ENCODE measurements at regions not wholly inside any gene's neighbourhood (a gene's known extent, or its start where the extent isn't known, plus 50 kb on each side); places are given as distances from the start of the nearest gene placed in this dataset.
"Not testable (repeated sequence)": the region's sequence is repeated elsewhere in the genome, so short reads cannot be mapped to it uniquely, and the experiment has no call there.

- Mint-ChIP-seq H3K27me3 (peaks cover 13% of the 10 kb centered on the region), H3K4me3 (no peak overlapping the region), H3K36me3 (peaks cover 2% of the 10 kb centered on the region), H3K4me1 (ENCODE audit: low read depth) (no peaks in the 10 kb centered on the region), H3K27ac (no peak overlapping the region), H3K9me3 (ENCODE audit: low read depth) (no peaks in the 10 kb centered on the region)
These were observed 60.4 kb upstream of the CCND1 start for GRCh38 chr11:69580529-69580928.

- Mint-ChIP-seq H3K27ac (no peak overlapping the region), H3K27me3 (peaks cover 8% of the 10 kb centered on the region), H3K4me1 (ENCODE audit: low read depth) (no peaks in the 10 kb centered on the region), H3K36me3 (peaks cover 2% of the 10 kb centered on the region), H3K9me3 (ENCODE audit: low read depth) (no peaks in the 10 kb centered on the region), H3K4me3 (no peak overlapping the region)
These were observed 58.0 kb upstream of the CCND1 start for GRCh38 chr11:69582756-69583467.

- H3K36me3 Mint-ChIP-seq = peaks cover 2% of the 10 kb centered on the region
- no peak overlapping the region for H3K27ac Mint-ChIP-seq
- no peaks in the 10 kb centered on the region for H3K4me1 Mint-ChIP-seq (ENCODE audit: low read depth)
- peaks cover 6% of the 10 kb centered on the region for H3K27me3 Mint-ChIP-seq
- H3K9me3 Mint-ChIP-seq (ENCODE audit: low read depth) = no peaks in the 10 kb centered on the region
- H3K4me3 Mint-ChIP-seq = no peak overlapping the region
These were observed 56.8 kb upstream of the CCND1 start for GRCh38 chr11:69584160-69584559.

GRCh38 chr11:69585385-69585784, 55.6 kb upstream of the CCND1 start:
- Mint-ChIP-seq H3K4me3 (no peak overlapping the region), H3K4me1 (ENCODE audit: low read depth) (no peaks in the 10 kb centered on the region), H3K9me3 (ENCODE audit: low read depth) (no peaks in the 10 kb centered on the region), H3K36me3 (peaks cover 2% of the 10 kb centered on the region), H3K27me3 (peaks cover 6% of the 10 kb centered on the region), H3K27ac (no peak overlapping the region)

GRCh38 chr11:69587454-69588090, 53.4 kb upstream of the CCND1 start:
- Mint-ChIP-seq H3K36me3 (peaks cover 2% of the 10 kb centered on the region), H3K9me3 (ENCODE audit: low read depth) (no peaks in the 10 kb centered on the region), H3K27me3 (peaks cover 6% of the 10 kb centered on the region), H3K4me1 (ENCODE audit: low read depth) (no peaks in the 10 kb centered on the region), H3K4me3 (no peak overlapping the region), H3K27ac (no peak overlapping the region)

- H3K27me3 Mint-ChIP-seq = peaks cover 6% of the 10 kb centered on the region
- no peaks in the 10 kb centered on the region for H3K9me3 Mint-ChIP-seq (ENCODE audit: low read depth)
- no peak overlapping the region for H3K4me3 Mint-ChIP-seq
- H3K36me3 Mint-ChIP-seq = peaks cover 2% of the 10 kb centered on the region
- no peaks in the 10 kb centered on the region for H3K4me1 Mint-ChIP-seq (ENCODE audit: low read depth)
- H3K27ac Mint-ChIP-seq = no peak overlapping the region
These were observed 52.7 kb upstream of the CCND1 start for GRCh38 chr11:69588270-69588669.

- not testable (repeated sequence) for H3K4me3 Mint-ChIP-seq; H3K36me3 Mint-ChIP-seq; H3K27ac Mint-ChIP-seq; H3K9me3 Mint-ChIP-seq (ENCODE audit: low read depth); H3K4me1 Mint-ChIP-seq (ENCODE audit: low read depth); H3K27me3 Mint-ChIP-seq
These were observed 50.9 kb upstream of the CCND1 start for GRCh38 chr11:69590088-69590487.
